ENCODE measurements at regions not wholly inside any gene's neighbourhood (a gene's known extent, or its start where the extent isn't known, plus 50 kb on each side); places are given as distances from the start of the nearest gene placed in this dataset.
"Not testable (repeated sequence)": the region's sequence is repeated elsewhere in the genome, so short reads cannot be mapped to it uniquely, and the experiment has no call there.

GRCh38 chr11:134499990-134500389, 87.9 kb upstream of the B3GAT1 start:
- Mint-ChIP-seq H3K4me1 (peaks cover 28% of the 10 kb centered on the region), H3K27ac (no peak overlapping the region), H3K36me3 (no peaks in the 10 kb centered on the region), H3K4me3 (no peak overlapping the region), H3K27me3 (ENCODE audit: insufficient read depth, low read depth) (peaks cover 11% of the 10 kb centered on the region), H3K9me3 (peaks cover 8% of the 10 kb centered on the region)
- no peak overlapping the region for H3K9ac ChIP-seq
- H3K36me3 ChIP-seq = no peaks in the 10 kb centered on the region
- H3K4me3 ChIP-seq = no peak overlapping the region
- no peak for DNase-seq (ENCODE audit: low spot score)
- H3K79me2 ChIP-seq (ENCODE audit: low read depth) = no peaks in the 10 kb centered on the region
- H3K27me3 ChIP-seq = no peaks in the 10 kb centered on the region
- TF ChIP-seq, protein P1, sequence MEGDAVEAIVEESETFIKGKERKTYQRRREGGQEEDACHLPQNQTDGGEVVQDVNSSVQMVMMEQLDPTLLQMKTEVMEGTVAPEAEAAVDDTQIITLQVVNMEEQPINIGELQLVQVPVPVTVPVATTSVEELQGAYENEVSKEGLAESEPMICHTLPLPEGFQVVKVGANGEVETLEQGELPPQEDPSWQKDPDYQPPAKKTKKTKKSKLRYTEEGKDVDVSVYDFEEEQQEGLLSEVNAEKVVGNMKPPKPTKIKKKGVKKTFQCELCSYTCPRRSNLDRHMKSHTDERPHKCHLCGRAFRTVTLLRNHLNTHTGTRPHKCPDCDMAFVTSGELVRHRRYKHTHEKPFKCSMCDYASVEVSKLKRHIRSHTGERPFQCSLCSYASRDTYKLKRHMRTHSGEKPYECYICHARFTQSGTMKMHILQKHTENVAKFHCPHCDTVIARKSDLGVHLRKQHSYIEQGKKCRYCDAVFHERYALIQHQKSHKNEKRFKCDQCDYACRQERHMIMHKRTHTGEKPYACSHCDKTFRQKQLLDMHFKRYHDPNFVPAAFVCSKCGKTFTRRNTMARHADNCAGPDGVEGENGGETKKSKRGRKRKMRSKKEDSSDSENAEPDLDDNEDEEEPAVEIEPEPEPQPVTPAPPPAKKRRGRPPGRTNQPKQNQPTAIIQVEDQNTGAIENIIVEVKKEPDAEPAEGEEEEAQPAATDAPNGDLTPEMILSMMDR (IDR thresholded peaks at IDR 0.05) = no peak
- TF ChIP-seq EZH2phosphoT487 (IDR thresholded peaks at IDR 0.05) (no peak), EZH2 (IDR thresholded peaks at IDR 0.05) (no peak)
- H3K4me1 ChIP-seq = peaks cover 22% of the 10 kb centered on the region
- H3K9me3 ChIP-seq (ENCODE audit: low read depth) = no peaks in the 10 kb centered on the region
- no peaks in the 10 kb centered on the region for H3F3A ChIP-seq (ENCODE audit: low read depth)
- no peak overlapping the region for H2AFZ ChIP-seq (replicated peaks)
- H4K20me1 ChIP-seq (ENCODE audit: low read depth) = no peaks in the 10 kb centered on the region
- no peak overlapping the region for H3K27ac ChIP-seq
- H3K4me2 ChIP-seq = no peak overlapping the region

- H3K27ac ChIP-seq = no peak overlapping the region
- H3K27ac Mint-ChIP-seq = no peak overlapping the region
Observed at GRCh38 chr11:134498326-134499139, 86.5 kb upstream of the B3GAT1 start.

GRCh38 chr11:134497586-134497985, 85.5 kb upstream of the B3GAT1 start:
- H3K9ac ChIP-seq = no peak overlapping the region
- H4K20me1 ChIP-seq (ENCODE audit: low read depth) = no peaks in the 10 kb centered on the region
- H2AFZ ChIP-seq (replicated peaks) = no peak overlapping the region
- no peak for DNase-seq (ENCODE audit: low spot score)
- peaks cover 2% of the 10 kb centered on the region for H3K4me1 ChIP-seq
- H3K4me3 ChIP-seq = no peak overlapping the region
- Mint-ChIP-seq H3K27ac (no peak overlapping the region), H3K9me3 (peaks cover 11% of the 10 kb centered on the region), H3K36me3 (no peaks in the 10 kb centered on the region), H3K27me3 (ENCODE audit: insufficient read depth, low read depth) (peaks cover 7% of the 10 kb centered on the region), H3K4me1 (peaks cover 11% of the 10 kb centered on the region), H3K4me3 (no peak overlapping the region)
- TF ChIP-seq EZH2phosphoT487 (IDR thresholded peaks at IDR 0.05) = no peak
- no peak for TF ChIP-seq EZH2 (IDR thresholded peaks at IDR 0.05)
- TF ChIP-seq, protein P1 (IDR thresholded peaks at IDR 0.05) = no peak
- no peaks in the 10 kb centered on the region for H3K9me3 ChIP-seq (ENCODE audit: low read depth)
- no peak overlapping the region for H3K4me2 ChIP-seq
- no peaks in the 10 kb centered on the region for H3K79me2 ChIP-seq (ENCODE audit: low read depth)
- H3K27ac ChIP-seq = no peak overlapping the region
- H3K36me3 ChIP-seq = no peaks in the 10 kb centered on the region
- no peaks in the 10 kb centered on the region for H3F3A ChIP-seq (ENCODE audit: low read depth)
- no peaks in the 10 kb centered on the region for H3K27me3 ChIP-seq

More at GRCh38 chr11:134498326-134499139, 86.5 kb upstream of the B3GAT1 start:
- Histone ChIP-seq H4K20me1 (ENCODE audit: low read depth) (no peaks in the 10 kb centered on the region), H3K9ac (no peak overlapping the region), H3F3A (ENCODE audit: low read depth) (no peaks in the 10 kb centered on the region), H3K27me3 (no peaks in the 10 kb centered on the region), H3K36me3 (no peaks in the 10 kb centered on the region), H3K79me2 (ENCODE audit: low read depth) (no peaks in the 10 kb centered on the region), H2AFZ (replicated peaks) (no peak overlapping the region), H3K9me3 (ENCODE audit: low read depth) (no peaks in the 10 kb centered on the region), H3K4me2 (no peak overlapping the region), H3K4me3 (no peak overlapping the region), H3K4me1 (peaks cover 11% of the 10 kb centered on the region)
- Mint-ChIP-seq H3K4me3 (no peak overlapping the region), H3K4me1 (peaks cover 19% of the 10 kb centered on the region), H3K9me3 (peaks cover 11% of the 10 kb centered on the region), H3K27me3 (ENCODE audit: insufficient read depth, low read depth) (peaks cover 11% of the 10 kb centered on the region), H3K36me3 (no peaks in the 10 kb centered on the region)
- TF ChIP-seq EZH2phosphoT487 (IDR thresholded peaks at IDR 0.05) (no peak), EZH2 (IDR thresholded peaks at IDR 0.05) (no peak)
- TF ChIP-seq, protein P1 (IDR thresholded peaks at IDR 0.05) = no peak
- no peak for DNase-seq (ENCODE audit: low spot score)

DNA sequence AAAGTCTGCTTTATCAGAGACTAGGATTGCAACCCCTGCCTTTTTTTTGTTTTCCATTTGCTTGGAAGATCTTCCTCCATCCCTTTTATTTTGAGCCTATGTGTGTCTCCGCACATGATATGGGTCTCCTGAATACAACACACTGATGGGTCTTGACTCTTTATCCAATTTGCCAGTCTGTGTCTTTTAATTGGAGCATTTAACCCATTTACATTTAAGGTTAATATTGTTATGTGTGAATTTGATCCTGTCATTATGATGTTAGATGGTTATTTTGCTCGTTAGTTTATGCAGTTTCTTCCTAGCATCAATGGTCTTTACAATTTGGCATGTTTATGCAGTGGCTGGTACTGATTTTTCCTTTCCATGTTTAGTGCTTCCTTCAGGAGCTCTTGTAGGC, 84.0 kb upstream of the B3GAT1 start:
- not testable (repeated sequence) for H3F3A ChIP-seq (ENCODE audit: low read depth); H4K20me1 ChIP-seq (ENCODE audit: low read depth); H3K27ac ChIP-seq; DNase-seq (ENCODE audit: low spot score); H3K4me2 ChIP-seq; H3K36me3 Mint-ChIP-seq; H3K9ac ChIP-seq; H3K4me1 Mint-ChIP-seq; H3K4me3 ChIP-seq; H3K9me3 ChIP-seq (ENCODE audit: low read depth); H2AFZ ChIP-seq (replicated peaks); H3K27ac Mint-ChIP-seq; H3K27me3 Mint-ChIP-seq (ENCODE audit: insufficient read depth, low read depth); H3K27me3 ChIP-seq; H3K4me1 ChIP-seq; H3K36me3 ChIP-seq; H3K4me3 Mint-ChIP-seq; H3K79me2 ChIP-seq (ENCODE audit: low read depth)
- H3K9me3 Mint-ChIP-seq = peaks cover 11% of the 10 kb centered on the region

DNA sequence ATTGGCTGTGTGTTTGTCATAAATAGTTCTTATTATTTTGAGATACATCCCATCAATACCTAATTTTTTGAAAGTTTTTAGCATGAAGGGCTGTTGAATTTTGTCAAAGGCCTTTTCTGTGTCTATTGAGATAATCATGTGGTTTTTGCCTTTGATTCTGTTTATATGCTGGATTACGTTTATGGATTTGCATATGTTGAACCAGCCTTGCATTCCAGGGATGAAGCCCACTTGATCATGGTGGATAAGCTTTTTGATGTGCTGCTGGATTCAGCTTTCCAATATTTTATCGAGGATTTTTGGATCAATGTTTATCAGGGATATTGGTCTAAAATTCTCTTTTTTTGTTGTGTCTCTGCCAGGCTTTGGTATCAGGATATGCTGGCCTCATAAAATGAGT, 82.4 kb upstream of the B3GAT1 start:
- not testable (repeated sequence) for DNase-seq (ENCODE audit: low spot score); H3K36me3 ChIP-seq; H3K27ac ChIP-seq; H3K79me2 ChIP-seq (ENCODE audit: low read depth); H3K4me3 Mint-ChIP-seq; H2AFZ ChIP-seq (replicated peaks); H3K36me3 Mint-ChIP-seq; H3K9ac ChIP-seq; H3K4me1 Mint-ChIP-seq; H3K27ac Mint-ChIP-seq; H3K4me2 ChIP-seq; H3K27me3 Mint-ChIP-seq (ENCODE audit: insufficient read depth, low read depth); H3K27me3 ChIP-seq; H3K9me3 ChIP-seq (ENCODE audit: low read depth); H3K4me1 ChIP-seq; H3F3A ChIP-seq (ENCODE audit: low read depth); H3K4me3 ChIP-seq; H4K20me1 ChIP-seq (ENCODE audit: low read depth)
- H3K9me3 Mint-ChIP-seq = peaks cover 11% of the 10 kb centered on the region

DNA sequence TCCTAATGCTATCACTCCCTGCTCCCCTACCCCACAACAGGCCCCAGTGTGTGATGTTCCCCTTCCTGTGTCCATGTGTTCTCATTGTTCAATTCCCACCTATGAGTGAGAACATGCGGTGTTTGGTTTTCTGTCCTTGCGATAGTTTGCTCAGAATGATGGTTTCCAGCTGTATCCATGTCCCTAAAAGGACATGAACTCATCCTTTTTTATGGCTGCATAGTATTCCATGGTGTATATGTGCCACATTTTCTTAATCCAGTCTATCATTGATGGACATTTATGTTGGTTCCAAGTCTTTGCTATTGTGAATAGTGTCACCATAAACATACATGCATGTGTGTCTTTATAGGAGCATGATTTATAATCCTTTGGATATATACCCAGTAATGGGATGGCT, 80.4 kb upstream of the B3GAT1 start:
- not testable (repeated sequence) for H3K9me3 ChIP-seq (ENCODE audit: low read depth); H3K27ac Mint-ChIP-seq; DNase-seq (ENCODE audit: low spot score); H3K36me3 ChIP-seq; H3K27me3 ChIP-seq; H3F3A ChIP-seq (ENCODE audit: low read depth); H4K20me1 ChIP-seq (ENCODE audit: low read depth); H3K4me1 Mint-ChIP-seq; H3K4me2 ChIP-seq; H3K4me1 ChIP-seq; H3K4me3 ChIP-seq; H3K36me3 Mint-ChIP-seq; H3K9ac ChIP-seq; H3K27ac ChIP-seq; H3K4me3 Mint-ChIP-seq; H3K79me2 ChIP-seq (ENCODE audit: low read depth); H2AFZ ChIP-seq (replicated peaks); H3K27me3 Mint-ChIP-seq (ENCODE audit: insufficient read depth, low read depth)
- peaks cover 11% of the 10 kb centered on the region for H3K9me3 Mint-ChIP-seq
